SK-N-MC (cell line): ENCODE measurements at regions not wholly inside any gene's neighbourhood (a gene's known extent, or its start where the extent isn't known, plus 50 kb on each side); places are given as distances from the start of the nearest gene placed in this dataset.

Source experiments
- DNase-seq: peaks from one replicate; pipeline ENCODE4 v3.0.0-alpha.2; 2011; ENCODE audit warnings: low read depth, low spot score
- H3K27ac ChIP-seq: fragments of 200-600 bp; sonication (generic); 2 replicates; pipeline ENCODE4 v1.5.1; 2016; ENCODE audit warnings: mixed run types
- H3K36me3 ChIP-seq: fragments of 200-600 bp; sonication (generic); 2 replicates; pipeline ENCODE4 v1.6.1; 2017; ENCODE audit warnings: antibody characterized with exemption, low read length, mixed read lengths; ENCODE audit not compliant: insufficient read depth
- H3K4me3 ChIP-seq: fragments of 200-600 bp; sonication (generic); 2 replicates; pipeline ENCODE4 v1.5.1; 2016
- H3K9ac ChIP-seq: fragments of 200-600 bp; sonication (generic); 2 replicates; pipeline ENCODE4 v1.8.0; 2017; ENCODE audit warnings: mixed run types, mixed read lengths; ENCODE audit not compliant: insufficient read length
- H3K9me3 ChIP-seq: fragments of 200-600 bp; sonication (generic); 2 replicates; pipeline ENCODE4 v1.6.1; 2017; ENCODE audit warnings: low read depth, mild to moderate bottlenecking, antibody characterized with exemption, low read length, moderate library complexity, mixed read lengths
- EZH2 ChIP-seq: fragments of 200-600 bp; sonication (generic); IDR thresholded peaks from one replicate; pipeline ENCODE4 v1.6.1; 2017; ENCODE audit warnings: antibody characterized with exemption
- FOXP2 ChIP-seq: optimal IDR thresholded peaks from 2 replicates; pipeline ENCODE3; 2011; ENCODE audit warnings: mild to moderate bottlenecking, moderate library complexity; ENCODE audit not compliant: insufficient read depth; ENCODE audit errors: extremely low read length, control extremely low read depth
- POLR2AphosphoS5 ChIP-seq: IDR thresholded peaks from 2 replicates; pipeline ENCODE4 v1.6.1; 2012; ENCODE audit warnings: mild to moderate bottlenecking, low read depth, low read length, borderline replicate concordance

- no peak overlapping the region for H3K27ac ChIP-seq
- no peak for DNase-seq
Observed at GRCh38 chr22:19615867-19616581, 91.8 kb upstream of the CLDN5 start.

GRCh38 chr22:19619144-19620009 is 94.9 kb upstream of the SEPTIN5 start:
- Histone ChIP-seq H3K27ac (no peak overlapping the region), H3K4me3 (no peak overlapping the region), H3K9me3 (no peaks in the 10 kb centered on the region), H3K36me3 (no peaks in the 10 kb centered on the region), H3K9ac (no peak overlapping the region)
- TF ChIP-seq EZH2 (no peak), POLR2AphosphoS5 (no peak), FOXP2 (no peak)
- DNase-seq, result no peak

More at GRCh38 chr22:19615867-19616581, 91.8 kb upstream of the CLDN5 start:
- Histone ChIP-seq H3K4me3 (no peak overlapping the region), H3K9ac (no peak overlapping the region), H3K9me3 (no peaks in the 10 kb centered on the region), H3K36me3 (no peaks in the 10 kb centered on the region)
- TF ChIP-seq EZH2 (no peak), FOXP2 (no peak), POLR2AphosphoS5 (no peak)

GRCh38 chr22:19620742-19621371 is 93.4 kb upstream of the SEPTIN5 start:
- no peak overlapping the region for H3K27ac ChIP-seq
- no peak for DNase-seq

GRCh38 chr22:19621373-19622060 is 92.8 kb upstream of the SEPTIN5 start:
- Histone ChIP-seq H3K4me3 (0 out of 2 replicates have a peak overlapping the region, but pooled peaks have one; percentile 28), H3K36me3 (no peaks in the 10 kb centered on the region), H3K9ac (no peak overlapping the region), H3K27ac (no peak overlapping the region; the same call in 1 of the 2 replicates), H3K9me3 (no peaks in the 10 kb centered on the region)
- no peak for TF ChIP-seq EZH2
- TF ChIP-seq POLR2AphosphoS5, result no peak
- no peak for TF ChIP-seq FOXP2
- no peak for DNase-seq

More at GRCh38 chr22:19620742-19621371, 93.4 kb upstream of the SEPTIN5 start:
- no peak overlapping the region for H3K9ac ChIP-seq
- no peaks in the 10 kb centered on the region for H3K9me3 ChIP-seq
- H3K36me3 ChIP-seq, result no peaks in the 10 kb centered on the region
- no peak for TF ChIP-seq POLR2AphosphoS5
- no peak for TF ChIP-seq EZH2
- TF ChIP-seq FOXP2, result no peak
- no peak overlapping the region for H3K4me3 ChIP-seq

- H3K9me3 ChIP-seq, result no peaks in the 10 kb centered on the region
- no peak for TF ChIP-seq POLR2AphosphoS5
- TF ChIP-seq EZH2, result no peak
- TF ChIP-seq FOXP2, result no peak
- peak overlapping the region; percentile 19; the same call in 1 of the 2 replicates for H3K27ac ChIP-seq
- H3K36me3 ChIP-seq, result no peaks in the 10 kb centered on the region
- H3K9ac ChIP-seq, result no peak overlapping the region
- no peak for DNase-seq
- H3K4me3 ChIP-seq, result 0 out of 2 replicates have a peak overlapping the region, but pooled peaks have one; percentile 28
Observed at GRCh38 chr22:19622061-19622441, 92.3 kb upstream of the SEPTIN5 start.

GRCh38 chr22:19625331-19626041 is 88.8 kb upstream of the SEPTIN5 start:
- Histone ChIP-seq H3K9me3 (no peaks in the 10 kb centered on the region), H3K27ac (no peak overlapping the region), H3K9ac (no peak overlapping the region), H3K36me3 (no peaks in the 10 kb centered on the region), H3K4me3 (no peak overlapping the region)
- TF ChIP-seq FOXP2, result no peak
- TF ChIP-seq POLR2AphosphoS5, result no peak
- no peak for TF ChIP-seq EZH2
- no peak for DNase-seq

GRCh38 chr22:19626042-19626587 is 88.2 kb upstream of the SEPTIN5 start:
- DNase-seq, result no peak
- Histone ChIP-seq H3K9ac (no peak overlapping the region), H3K4me3 (no peak overlapping the region), H3K9me3 (no peaks in the 10 kb centered on the region), H3K27ac (no peak overlapping the region), H3K36me3 (no peaks in the 10 kb centered on the region)
- TF ChIP-seq FOXP2, result no peak
- no peak for TF ChIP-seq POLR2AphosphoS5
- no peak for TF ChIP-seq EZH2
